HG03139 (cell line): ENCODE measurements at regions not wholly inside any gene's neighbourhood (a gene's known extent, or its start where the extent isn't known, plus 50 kb on each side); places are given as distances from the start of the nearest gene placed in this dataset.

Experiments used
- ATAC-seq: cut with Tn5 transposase; IDR thresholded peaks from one replicate; pipeline ENCODE4 v1.9.1; 2021; ENCODE audit not compliant: unreplicated experiment

- no peak for ATAC-seq
Measured at GRCh38 chr5:20680718-20681302, 692.8 kb upstream of the CDH18 start.

GRCh38 chr5:20678814-20679298 is 690.9 kb upstream of the CDH18 start:
- ATAC-seq: no peak

- no peak for ATAC-seq
Measured at GRCh38 chr5:20678386-20678785, 690.4 kb upstream of the CDH18 start.

- ATAC-seq: no peak
Measured at GRCh38 chr5:20660588-20660987, 672.6 kb upstream of the CDH18 start.

- no peak for ATAC-seq
Measured at GRCh38 chr5:20656262-20656661, 668.3 kb upstream of the CDH18 start.

- ATAC-seq: no peak
Measured at GRCh38 chr5:20655211-20655610, 667.2 kb upstream of the CDH18 start.

GRCh38 chr5:20654746-20655145 is 666.7 kb upstream of the CDH18 start:
- ATAC-seq: no peak

- ATAC-seq: no peak
Measured at GRCh38 chr5:20654033-20654432, 666.0 kb upstream of the CDH18 start.

GRCh38 chr5:20649966-20650365 is 662.0 kb upstream of the CDH18 start:
- no peak for ATAC-seq

GRCh38 chr5:20648981-20649380 is 661.0 kb upstream of the CDH18 start:
- ATAC-seq: no peak

GRCh38 chr5:20636686-20637085 is 648.7 kb upstream of the CDH18 start:
- ATAC-seq: no peak

- no peak for ATAC-seq
Measured at GRCh38 chr5:20619591-20619990, 631.6 kb upstream of the CDH18 start.

- ATAC-seq: no peak
Measured at GRCh38 chr5:20618340-20618739, 630.3 kb upstream of the CDH18 start.

- ATAC-seq: no peak
Measured at GRCh38 chr5:20617841-20618240, 629.8 kb upstream of the CDH18 start.

- ATAC-seq: no peak
Measured at GRCh38 chr5:20615888-20616563, 628.0 kb upstream of the CDH18 start.

- no peak for ATAC-seq
Measured at GRCh38 chr5:20611620-20612019, 623.6 kb upstream of the CDH18 start.

- no peak for ATAC-seq
Measured at GRCh38 chr5:20610681-20611080, 622.7 kb upstream of the CDH18 start.

- ATAC-seq: no peak
Measured at GRCh38 chr5:20609126-20609525, 621.1 kb upstream of the CDH18 start.

GRCh38 chr5:20608567-20608966 is 620.6 kb upstream of the CDH18 start:
- ATAC-seq: no peak

GRCh38 chr5:20605732-20606525 is 617.9 kb upstream of the CDH18 start:
- ATAC-seq: no peak

GRCh38 chr5:20604992-20605391 is 617.0 kb upstream of the CDH18 start:
- no peak for ATAC-seq

- no peak for ATAC-seq
Measured at GRCh38 chr5:20601678-20602100, 613.7 kb upstream of the CDH18 start.
